Mesendoderm (in vitro differentiated cells): ENCODE measurements at regions not wholly inside any gene's neighbourhood (a gene's known extent, or its start where the extent isn't known, plus 50 kb on each side); places are given as distances from the start of the nearest gene placed in this dataset.
"Not testable (repeated sequence)": the region's sequence is repeated elsewhere in the genome, so short reads cannot be mapped to it uniquely, and the experiment has no call there.

ENCODE experiments used
- DNase-seq: peaks from one replicate; pipeline ENCODE4 v3.0.0; 2013
- H2AK5ac ChIP-seq: 2 replicates; pipeline ENCODE4 v1.6.1; 2013; ENCODE audit warnings: low read length, inconsistent platforms
- H2BK120ac ChIP-seq: 2 replicates; pipeline ENCODE4 v1.6.1; 2013; ENCODE audit warnings: low read depth, mild to moderate bottlenecking, low read length, moderate library complexity, mixed read lengths
- H2BK15ac ChIP-seq: replicated peaks from 2 replicates; pipeline ENCODE4 v1.6.1; 2013; ENCODE audit warnings: low read depth, mild to moderate bottlenecking, moderate library complexity
- H2BK5ac ChIP-seq: 2 replicates; pipeline ENCODE4 v1.6.1; 2013; ENCODE audit warnings: low read length, inconsistent platforms
- H3K18ac ChIP-seq: 2 replicates; pipeline ENCODE4 v1.6.1; 2013; ENCODE audit warnings: mild to moderate bottlenecking, low read length, mixed read lengths
- H3K23ac ChIP-seq: one replicate; pipeline ENCODE4 v1.6.1; 2013; ENCODE audit warnings: low read length
- H3K27ac ChIP-seq: 2 replicates; pipeline ENCODE4 v1.5.1; 2013; ENCODE audit warnings: low read depth, mild to moderate bottlenecking, inconsistent platforms, low read length, moderate library complexity
- H3K27me3 ChIP-seq: 2 replicates; pipeline ENCODE4 v1.6.1; 2013; ENCODE audit warnings: low read length, control low read depth, mild to moderate bottlenecking, inconsistent platforms; ENCODE audit not compliant: insufficient read depth, poor library complexity
- H3K36me3 ChIP-seq: 2 replicates; pipeline ENCODE4 v1.6.1; 2013; ENCODE audit warnings: low read length, inconsistent platforms; ENCODE audit not compliant: control insufficient read depth, insufficient read depth
- H3K4ac ChIP-seq: one replicate; pipeline ENCODE4 v1.6.1; 2013; ENCODE audit warnings: low read depth, mild to moderate bottlenecking, low read length, moderate library complexity
- H3K4me1 ChIP-seq: 2 replicates; pipeline ENCODE4 v1.6.1; 2013; ENCODE audit warnings: low read depth, low read length, inconsistent platforms; ENCODE audit not compliant: control insufficient read depth
- H3K4me2 ChIP-seq: 2 replicates; pipeline ENCODE4 v1.6.1; 2013; ENCODE audit warnings: low read length
- H3K4me3 ChIP-seq: 2 replicates; pipeline ENCODE4 v1.5.1; 2013; ENCODE audit warnings: mild to moderate bottlenecking, low read length
- H3K56ac ChIP-seq: one replicate; pipeline ENCODE4 v1.6.1; 2013; ENCODE audit warnings: low read length
- H3K79me1 ChIP-seq: 2 replicates; pipeline ENCODE4 v1.6.1; 2013; ENCODE audit warnings: low read length, inconsistent platforms
- H3K79me2 ChIP-seq: 2 replicates; pipeline ENCODE4 v1.6.1; 2013; ENCODE audit warnings: mild to moderate bottlenecking, low read length; ENCODE audit not compliant: control insufficient read depth, insufficient read depth
- H3K9ac ChIP-seq: 2 replicates; pipeline ENCODE4 v1.6.1; 2013; ENCODE audit warnings: low read length, inconsistent platforms
- H4K5ac ChIP-seq: one replicate; pipeline ENCODE4 v1.6.1; 2013; ENCODE audit warnings: low read length
- H4K8ac ChIP-seq: one replicate; pipeline ENCODE4 v1.6.1; 2013; ENCODE audit warnings: low read depth, mild to moderate bottlenecking, control low read depth, low read length, moderate library complexity
- WGBS: extraction: QIAGEN DNeasy Blood & Tissue Kit; methylation state at CpG from one replicate; pipeline ENCODE4 v1.1.7; 2013; ENCODE audit warnings: low lambda C conversion rate, missing lambda C conversion rate; ENCODE audit not compliant: insufficient coverage; ENCODE audit errors: extremely low coverage; 5-methylcytosine and 5-hydroxymethylcytosine counted together

- H3K9ac ChIP-seq, H3K79me1 ChIP-seq, H3K56ac ChIP-seq, H3K18ac ChIP-seq, H4K8ac ChIP-seq, H3K4me2 ChIP-seq, H3K36me3 ChIP-seq, H3K27me3 ChIP-seq, H3K4me3 ChIP-seq, DNase-seq, H2BK15ac ChIP-seq, H4K5ac ChIP-seq, H3K4ac ChIP-seq, H3K79me2 ChIP-seq, H3K27ac ChIP-seq, H2BK120ac ChIP-seq, H2BK5ac ChIP-seq, H2AK5ac ChIP-seq, H3K4me1 ChIP-seq, H3K23ac ChIP-seq: not testable (repeated sequence)
- WGBS, result no CpG with 5 or more reads among the region's 5 CpGs
Observed at GRCh38 chr15:84401461-84401860, 165.9 kb downstream of the GOLGA6L4 start.

GRCh38 chr15:84401891-84402840, 166.6 kb downstream of the GOLGA6L4 start:
- no CpG with 5 or more reads among the region's 14 CpGs for WGBS
- H3K27me3 ChIP-seq, H2AK5ac ChIP-seq, H3K4me1 ChIP-seq, H3K79me2 ChIP-seq, H3K4me3 ChIP-seq, H3K18ac ChIP-seq, H4K8ac ChIP-seq, H3K4ac ChIP-seq, H3K23ac ChIP-seq, H3K4me2 ChIP-seq, H2BK5ac ChIP-seq, H4K5ac ChIP-seq, H3K9ac ChIP-seq, H3K79me1 ChIP-seq, H3K27ac ChIP-seq, H3K56ac ChIP-seq, H3K36me3 ChIP-seq, H2BK120ac ChIP-seq, H2BK15ac ChIP-seq, DNase-seq: not testable (repeated sequence)

- Histone ChIP-seq H2BK15ac (no peak overlapping the region), H3K23ac (no peak overlapping the region), H3K27me3 (no peaks in the 10 kb centered on the region), H3K4me1 (no peaks in the 10 kb centered on the region), H3K4me2 (no peak overlapping the region), H2BK5ac (no peak overlapping the region), H2AK5ac (no peak overlapping the region), H3K79me2 (no peaks in the 10 kb centered on the region), H3K9ac (no peak overlapping the region), H4K8ac (no peak overlapping the region), H3K27ac (no peak overlapping the region), H4K5ac (no peak overlapping the region), H3K4ac (no peak overlapping the region), H3K56ac (no peak overlapping the region), H3K79me1 (no peaks in the 10 kb centered on the region), H3K36me3 (no peaks in the 10 kb centered on the region), H3K4me3 (no peak overlapping the region), H3K18ac (no peak overlapping the region), H2BK120ac (no peak overlapping the region)
- WGBS, result no CpG with 5 or more reads among the region's 21 CpGs
- DNase-seq, result no peak
Observed at GRCh38 chr15:84402856-84403608, 167.5 kb downstream of the GOLGA6L4 start.

GRCh38 chr15:84409357-84409756, 173.8 kb downstream of the GOLGA6L4 start:
- not testable (repeated sequence) for H2AK5ac ChIP-seq, H3K27me3 ChIP-seq, H2BK15ac ChIP-seq, H2BK120ac ChIP-seq, H3K4me1 ChIP-seq, H4K5ac ChIP-seq, H2BK5ac ChIP-seq, H4K8ac ChIP-seq, H3K27ac ChIP-seq, DNase-seq, H3K79me1 ChIP-seq, H3K18ac ChIP-seq, H3K4ac ChIP-seq, H3K79me2 ChIP-seq, H3K23ac ChIP-seq, H3K9ac ChIP-seq, H3K36me3 ChIP-seq, H3K4me3 ChIP-seq, H3K56ac ChIP-seq, H3K4me2 ChIP-seq
- no CpG with 5 or more reads among the region's 4 CpGs for WGBS

- no CpG with 5 or more reads among the region's 55 CpGs for WGBS
- H3K36me3 ChIP-seq, H4K8ac ChIP-seq, H2AK5ac ChIP-seq, H3K79me2 ChIP-seq, H4K5ac ChIP-seq, H2BK120ac ChIP-seq, H3K23ac ChIP-seq, H3K79me1 ChIP-seq, H3K27ac ChIP-seq, H3K4me1 ChIP-seq, H3K56ac ChIP-seq, H2BK5ac ChIP-seq, H3K4me2 ChIP-seq, H3K4me3 ChIP-seq, H2BK15ac ChIP-seq, H3K4ac ChIP-seq, H3K18ac ChIP-seq, DNase-seq, H3K27me3 ChIP-seq, H3K9ac ChIP-seq: not testable (repeated sequence)
Observed at GRCh38 chr15:84421513-84422181, 179.2 kb upstream of the ZSCAN2 start.
